HG03060 (cell line): ENCODE measurements at regions not wholly inside any gene's neighbourhood (a gene's known extent, or its start where the extent isn't known, plus 50 kb on each side); places are given as distances from the start of the nearest gene placed in this dataset.
"Not testable (repeated sequence)": the region's sequence is repeated elsewhere in the genome, so short reads cannot be mapped to it uniquely, and the experiment has no call there.

ENCODE experiments used
- ATAC-seq: cut with Tn5 transposase; IDR thresholded peaks from one replicate; pipeline ENCODE4 v1.9.1; 2021; ENCODE audit warnings: low read depth, moderate number of reproducible peaks; ENCODE audit not compliant: unreplicated experiment

DNA sequence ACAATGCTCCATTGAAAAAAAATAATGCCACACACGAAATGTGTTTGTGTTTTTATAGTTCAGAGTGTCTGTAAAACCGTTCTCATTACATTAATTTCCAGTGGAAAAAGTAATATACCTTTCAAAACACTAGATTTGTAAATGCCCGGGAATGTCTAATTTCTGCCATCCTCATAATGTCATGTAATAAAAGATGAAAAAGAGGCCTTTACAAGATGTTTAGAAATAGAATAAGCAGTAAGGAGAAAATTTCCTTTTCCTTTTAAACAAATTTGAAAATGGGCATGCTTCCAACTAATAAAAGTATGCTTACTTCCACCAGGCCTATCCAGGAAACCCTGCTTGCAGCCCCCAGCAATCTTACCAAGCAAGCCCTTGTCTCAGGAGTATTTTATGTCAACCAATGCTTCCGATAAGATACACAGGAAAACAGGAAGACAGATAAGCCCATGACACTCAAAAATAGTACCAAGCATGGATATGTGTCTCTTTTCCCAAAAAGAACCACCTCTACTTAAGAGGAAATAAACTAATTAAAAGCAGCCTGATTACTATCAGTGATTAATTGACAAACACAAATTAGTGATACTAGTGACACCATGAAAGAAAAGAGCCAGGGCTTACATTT is 894.7 kb upstream of the INTU start:
- no peak for ATAC-seq

DNA sequence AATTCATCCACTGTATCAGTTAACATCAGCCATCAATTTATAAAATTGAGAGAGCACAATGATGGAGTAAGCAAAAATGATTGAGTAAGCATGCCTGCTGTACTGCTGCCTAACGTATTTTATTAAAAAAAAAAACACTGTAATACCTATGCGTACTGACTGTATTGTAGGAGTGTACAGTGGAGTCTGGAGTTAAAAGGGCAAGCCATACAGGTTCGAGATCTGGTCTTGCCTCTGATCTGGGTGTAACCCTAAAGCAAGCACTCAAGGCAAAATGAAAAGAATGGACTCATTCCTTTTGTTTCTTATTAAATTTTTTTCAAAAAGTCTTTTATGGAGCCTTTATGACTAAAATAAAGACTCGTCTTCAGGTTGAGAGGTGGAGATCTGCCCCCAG is 894.2 kb upstream of the INTU start:
- ATAC-seq = no peak

- ATAC-seq = no peak
Measured at GRCh38 chr4:126738926-126739325, 893.8 kb upstream of the INTU start.

DNA sequence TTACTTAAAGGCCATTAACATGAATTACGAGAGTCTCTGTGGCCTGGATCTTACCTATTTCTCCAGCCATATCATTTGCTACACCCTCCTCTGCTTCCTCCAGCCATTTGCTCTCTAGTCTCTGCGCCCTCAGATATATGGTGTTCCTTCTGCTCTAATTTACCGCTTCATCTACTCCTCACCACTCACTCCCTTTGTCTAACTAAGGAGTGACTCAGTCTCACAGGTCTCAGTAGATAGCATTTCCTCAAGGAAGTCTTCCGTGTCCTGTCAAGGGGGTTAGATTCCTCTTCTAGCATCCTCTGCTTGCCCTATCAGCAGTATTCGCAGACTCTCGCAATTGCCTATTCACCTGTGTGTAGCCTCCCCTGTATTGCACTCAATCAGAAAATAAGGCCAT is 892.1 kb upstream of the INTU start:
- no peak for ATAC-seq

GRCh38 chr4:126742048-126742447 is 890.7 kb upstream of the INTU start:
- peak; percentile 51 for ATAC-seq

DNA sequence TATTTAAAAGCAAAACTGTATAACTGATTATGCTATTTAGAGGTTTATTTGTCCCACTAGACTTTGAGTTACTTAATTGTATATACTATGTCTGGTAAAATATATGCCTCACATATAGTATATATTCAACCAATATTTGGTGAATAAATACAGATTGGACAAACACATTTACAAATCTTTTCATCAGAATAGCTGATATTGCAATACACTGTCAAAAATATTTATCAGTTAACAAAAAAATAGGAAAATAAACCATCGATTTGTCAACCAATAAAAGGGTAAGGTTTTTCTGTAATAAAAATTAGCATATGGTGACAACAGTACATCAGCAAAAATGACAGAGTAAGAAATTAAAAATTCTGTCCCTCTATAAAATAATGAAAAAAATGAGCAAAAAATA is 889.9 kb upstream of the INTU start:
- ATAC-seq = no peak

- no peak for ATAC-seq
Measured at GRCh38 chr4:126748736-126749135, 884.0 kb upstream of the INTU start.

- ATAC-seq = no peak
Measured at GRCh38 chr4:126750723-126751122, 882.0 kb upstream of the INTU start.

GRCh38 chr4:126752126-126752525 is 880.6 kb upstream of the INTU start:
- no peak for ATAC-seq

- ATAC-seq = no peak
Measured at GRCh38 chr4:126752702-126753101, 880.1 kb upstream of the INTU start.

DNA sequence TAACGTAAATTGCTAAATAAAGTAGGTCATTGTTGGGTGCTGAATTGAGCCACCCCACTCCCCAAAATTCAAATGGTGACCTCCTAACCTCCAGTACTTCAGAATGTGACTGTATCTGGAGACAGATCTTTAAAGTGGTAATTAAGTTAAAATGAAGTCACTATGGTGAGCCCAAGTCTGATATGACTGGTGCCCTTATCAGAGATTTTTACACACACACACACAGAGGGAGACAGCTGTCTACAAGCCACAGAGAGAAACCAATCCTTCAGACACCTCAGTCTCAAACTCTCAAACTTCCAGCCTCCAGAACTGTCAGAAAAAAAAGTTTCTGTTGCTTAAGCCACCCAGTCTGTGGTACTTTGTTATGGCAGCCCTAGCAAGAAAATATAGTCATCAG is 879.2 kb upstream of the INTU start:
- ATAC-seq = no peak

GRCh38 chr4:126755506-126755905 is 877.3 kb upstream of the INTU start:
- ATAC-seq = no peak

GRCh38 chr4:126756050-126756829 is 876.5 kb upstream of the INTU start:
- no peak for ATAC-seq

DNA sequence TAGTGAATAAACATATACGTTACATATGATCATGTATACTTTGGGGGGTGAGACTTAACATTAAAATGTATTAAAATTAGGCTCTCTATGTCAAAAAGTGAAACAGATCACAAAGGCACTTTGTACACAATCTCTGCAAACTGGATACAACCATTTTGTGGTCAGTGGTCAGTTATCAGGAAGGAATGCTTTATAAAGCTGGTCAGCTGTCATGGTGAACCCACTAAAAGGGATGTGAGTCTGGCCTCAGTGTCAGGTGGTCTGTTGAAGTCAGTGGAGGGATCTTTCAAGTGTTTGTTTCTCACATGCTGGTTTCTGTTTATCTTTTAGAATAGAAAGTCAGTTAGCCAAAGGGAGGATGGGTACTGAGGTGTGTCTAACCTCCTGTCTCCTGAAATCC is 875.5 kb upstream of the INTU start:
- no peak for ATAC-seq

DNA sequence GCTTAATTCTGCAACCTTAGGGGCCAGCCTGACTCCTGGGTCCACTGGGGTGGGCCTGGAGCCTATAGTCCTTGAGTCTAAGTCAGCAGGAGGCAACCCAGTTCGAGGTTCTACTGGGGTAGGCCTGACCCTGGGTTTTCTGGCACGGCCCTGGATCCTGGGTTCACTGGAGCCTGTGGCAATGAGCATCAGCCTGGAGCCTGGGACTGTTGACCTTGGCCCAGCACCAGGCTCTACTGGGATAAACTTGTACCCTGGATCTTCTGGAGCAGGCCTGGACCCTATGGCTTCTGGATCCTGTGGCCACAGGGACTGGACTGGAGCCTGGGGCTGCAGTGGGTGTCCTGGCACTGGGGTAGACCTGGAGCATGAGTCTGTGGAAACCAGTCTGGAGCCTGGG is 874.3 kb upstream of the INTU start:
- no peak for ATAC-seq

DNA sequence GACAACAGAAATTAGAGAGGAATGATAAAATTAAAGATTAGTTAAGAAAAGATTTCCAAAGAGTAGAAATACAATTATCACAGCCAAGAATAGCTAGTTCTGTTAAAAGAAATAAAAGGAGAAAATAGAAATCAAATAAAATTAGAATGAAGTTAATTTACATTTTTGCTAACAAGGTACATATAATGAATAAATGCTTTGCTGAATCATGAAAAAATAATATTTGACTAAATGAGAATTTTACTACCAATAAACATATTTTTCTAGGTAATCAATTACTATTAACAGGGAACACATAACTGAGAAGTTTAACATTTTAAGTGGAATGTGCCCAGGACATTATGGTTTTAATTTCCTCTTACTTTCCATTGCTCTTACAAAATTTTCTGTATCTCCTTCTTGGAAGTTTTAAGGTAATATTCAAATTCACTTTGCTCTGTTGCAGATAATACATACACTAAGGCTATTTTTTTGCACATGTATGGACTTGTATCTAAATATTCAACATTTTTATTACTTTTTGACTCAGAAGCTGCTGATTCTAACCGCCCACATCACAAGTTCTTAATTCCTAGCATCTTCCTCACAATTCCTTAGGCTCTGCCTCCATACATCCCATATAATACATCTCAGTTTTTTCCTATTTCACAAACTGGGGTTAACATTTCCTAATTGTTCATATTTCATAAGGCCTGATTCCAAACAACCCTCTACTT is 870.7 kb upstream of the INTU start:
- ATAC-seq = no peak

- ATAC-seq = no peak
Measured at GRCh38 chr4:126762663-126763247, 870.0 kb upstream of the INTU start.

- no peak for ATAC-seq
Measured at GRCh38 chr4:126766241-126766640, 866.5 kb upstream of the INTU start.

GRCh38 chr4:126768338-126768737 is 864.4 kb upstream of the INTU start:
- ATAC-seq = no peak

DNA sequence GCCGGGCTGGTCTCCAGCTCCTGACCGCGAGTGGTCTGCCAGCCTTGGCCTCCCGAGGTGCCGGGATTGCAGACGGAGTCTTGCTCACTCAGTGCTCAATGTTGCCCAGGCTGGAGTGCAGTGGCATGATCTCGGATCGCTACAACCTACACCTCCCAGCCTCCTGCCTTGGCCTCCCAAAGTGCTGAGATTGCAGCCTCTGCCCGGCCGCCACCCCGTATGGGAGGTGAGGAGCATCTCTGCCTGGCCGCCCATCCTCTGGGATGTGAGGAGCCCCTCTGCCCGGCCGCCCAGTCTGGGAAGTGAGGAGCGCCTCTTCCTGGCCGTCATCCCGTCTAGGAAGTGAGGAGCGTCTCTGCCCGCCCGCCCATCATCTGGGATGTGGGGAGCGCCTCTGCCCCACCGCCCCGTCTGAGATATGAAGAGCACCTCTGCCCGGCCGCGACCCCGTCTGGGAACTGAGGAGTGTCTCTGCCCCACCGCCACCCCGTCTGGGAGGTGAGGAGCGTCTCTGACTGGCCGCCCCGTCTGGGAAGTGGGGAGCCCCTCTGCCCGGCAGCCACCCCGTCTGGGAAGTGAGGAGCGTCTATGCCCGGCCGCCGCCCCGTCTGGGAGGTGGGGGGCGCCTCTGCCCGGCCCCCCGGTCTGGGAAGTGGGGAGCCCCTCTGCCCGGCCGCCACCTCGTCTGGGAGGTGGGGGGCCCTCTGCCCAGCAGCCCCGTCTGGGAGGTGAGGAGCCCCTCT is 861.8 kb upstream of the INTU start:
- not testable (repeated sequence) for ATAC-seq

DNA sequence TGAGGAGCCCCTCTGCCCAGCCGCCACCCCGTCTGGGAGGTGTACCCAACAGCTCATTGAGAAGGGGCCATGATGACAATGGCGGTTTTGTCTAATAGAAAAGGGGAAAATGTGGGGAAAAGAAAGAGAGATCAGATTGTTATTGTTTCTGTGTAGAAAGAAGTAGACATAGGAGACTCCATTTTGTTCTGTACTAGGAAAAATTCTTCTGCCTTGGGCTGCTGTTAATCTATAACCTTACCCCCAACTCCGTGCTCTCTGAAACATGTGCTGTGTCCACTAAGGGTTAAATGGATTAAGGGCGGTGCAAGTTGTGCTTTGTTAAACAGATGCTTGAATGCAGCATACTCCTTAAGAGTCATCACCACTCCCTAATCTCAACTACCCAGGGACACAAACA is 861.1 kb upstream of the INTU start:
- not testable (repeated sequence) for ATAC-seq
